CD14-positive monocyte (primary cell): ENCODE measurements at regions not wholly inside any gene's neighbourhood (a gene's known extent, or its start where the extent isn't known, plus 50 kb on each side); places are given as distances from the start of the nearest gene placed in this dataset.
A peak's percentile ranks its signal among the peaks of the same experiment; 100 is the strongest.

ENCODE experiments used
- DNase-seq, 3 donors: peaks; one replicate each; pipeline ENCODE4 v3.0.0-alpha.2; 2011 to 2022
- H2AFZ ChIP-seq: 2 replicates; pipeline ENCODE4 v1.6.0; 2012; ENCODE audit warnings: mild to moderate bottlenecking, low read depth, low read length, inconsistent platforms; ENCODE audit not compliant: insufficient read depth, poor library complexity, severe bottlenecking
- H3K27ac ChIP-seq, 2 donors: 1 replicate in 1 of 2; 2 replicates in 1 of 2; pipeline ENCODE4 v1.5.1; 2012 to 2013; ENCODE audit warnings: low read length in 2 of 2, control low read depth in 1 of 2, inconsistent platforms in 1 of 2, low read depth in 1 of 2, mild to moderate bottlenecking in 1 of 2
- H3K27me3 ChIP-seq, 2 donors: one replicate each; pipeline versions ENCODE4 v1.6.0 to v1.6.1; 2011 to 2013; ENCODE audit warnings: low read length in 2 of 2; ENCODE audit not compliant: control insufficient read depth in 2 of 2, insufficient read depth in 2 of 2
- H3K36me3 ChIP-seq, 2 donors: replicated peaks in 1 of 2; 1 replicate in 1 of 2; 2 replicates in 1 of 2; pipeline versions ENCODE4 v1.5.1 to v1.6.1; 2012 to 2013; ENCODE audit warnings: low read length in 2 of 2, control low read depth in 1 of 2, inconsistent platforms in 1 of 2, mild to moderate bottlenecking in 1 of 2; ENCODE audit not compliant: insufficient read depth in 2 of 2, control insufficient read depth in 1 of 2
- H3K4me1 ChIP-seq, 2 donors: 1 replicate in 1 of 2; 2 replicates in 1 of 2; pipeline versions ENCODE4 v1.5.1 to v1.6.1; 2012 to 2013; ENCODE audit warnings: low read length in 2 of 2, control low read depth in 1 of 2, inconsistent platforms in 1 of 2, mild to moderate bottlenecking in 1 of 2, moderate library complexity in 1 of 2; ENCODE audit not compliant: insufficient read depth in 2 of 2, control insufficient read depth in 1 of 2
- H3K4me2 ChIP-seq: replicated peaks from 2 replicates; pipeline ENCODE3; 2012; ENCODE audit warnings: low read length, moderate library complexity, mild to moderate bottlenecking; ENCODE audit not compliant: poor library complexity, severe bottlenecking; ENCODE audit errors: extremely low read depth
- H3K4me3 ChIP-seq, 3 experiments: fragments of 200-600 bp in 1 of 3; sonication (generic) in 1 of 3; replicated peaks in 1 of 3; 1 replicate in 2 of 3; 2 replicates in 1 of 3; pipeline ENCODE4 v1.5.1; 2011 to 2013; ENCODE audit warnings: low read length in 3 of 3, mild to moderate bottlenecking in 3 of 3, control low read depth in 2 of 3, low read depth in 2 of 3, inconsistent platforms in 1 of 3, moderate library complexity in 1 of 3
- H3K79me2 ChIP-seq: 2 replicates; pipeline ENCODE4 v1.6.0; 2012; ENCODE audit warnings: mild to moderate bottlenecking, control low read depth, inconsistent platforms, low read length, moderate library complexity; ENCODE audit not compliant: insufficient read depth
- H3K9ac ChIP-seq: 2 replicates; pipeline ENCODE4 v1.6.0; 2017; ENCODE audit warnings: low read length, mild to moderate bottlenecking; ENCODE audit not compliant: insufficient read depth, poor library complexity, severe bottlenecking
- H3K9me3 ChIP-seq, 2 donors: replicated peaks in 1 of 2; 1 replicate in 1 of 2; 2 replicates in 1 of 2; pipeline versions ENCODE4 v1.5.1 to v1.6.1; 2012 to 2013; ENCODE audit warnings: low read length in 2 of 2, control low read depth in 1 of 2; ENCODE audit not compliant: control insufficient read depth in 1 of 2, insufficient read depth in 1 of 2
- H4K20me1 ChIP-seq: 2 replicates; pipeline ENCODE4 v1.6.0; 2012; ENCODE audit warnings: mild to moderate bottlenecking, low read length, control low read depth, moderate library complexity; ENCODE audit not compliant: insufficient read depth
- H3K27ac Mint-ChIP-seq, 7 donors: one replicate each; pipeline ENCODE4 v1.8.0; 2020; ENCODE audit warnings: mild to moderate bottlenecking in 7 of 7, mixed read lengths in 7 of 7, moderate library complexity in 6 of 7, inconsistent platforms in 2 of 7
- H3K27me3 Mint-ChIP-seq, 3 donors: one replicate each; pipeline ENCODE4 v1.8.0; 2021 to 2022; ENCODE audit warnings: low read depth in 3 of 3, mild to moderate bottlenecking in 3 of 3, mixed read lengths in 3 of 3, moderate library complexity in 3 of 3, inconsistent platforms in 1 of 3
- H3K36me3 Mint-ChIP-seq, 2 donors: one replicate each; pipeline ENCODE4 v1.8.0; 2020; ENCODE audit warnings: mixed read lengths in 2 of 2, inconsistent platforms in 1 of 2, mild to moderate bottlenecking in 1 of 2
- H3K4me1 Mint-ChIP-seq: one replicate; pipeline ENCODE4 v1.8.0; 2020; ENCODE audit warnings: mild to moderate bottlenecking, mixed read lengths
- H3K4me3 Mint-ChIP-seq, 2 donors: one replicate each; pipeline ENCODE4 v1.8.0; 2020; ENCODE audit warnings: mild to moderate bottlenecking in 2 of 2, mixed read lengths in 2 of 2, moderate library complexity in 1 of 2
- H3K9me3 Mint-ChIP-seq, 7 donors: one replicate each; pipeline ENCODE4 v1.8.0; 2020 to 2022; ENCODE audit warnings: mixed read lengths in 7 of 7, mild to moderate bottlenecking in 6 of 7, moderate library complexity in 6 of 7, inconsistent platforms in 2 of 7
- WGBS: methylation state at CpG from one replicate; pipeline ENCODE4 v1.1.5; 2013; ENCODE audit warnings: missing lambda C conversion rate; ENCODE audit not compliant: insufficient coverage; 5-methylcytosine and 5-hydroxymethylcytosine counted together
- intact Hi-C, 2 donors: fragments of 100-400 bp; cut with micrococcal nuclease; formaldehyde crosslinking; loops; one replicate each; pipeline versions ENCODE4 v1.15.0 to v1.15.1; 2023
- TF ChIP-seq, protein P1 (sequence below): fragments of 200-600 bp; IDR thresholded peaks from one replicate; pipeline ENCODE4 v1.8.0; 2022; ENCODE audit warnings: antibody characterized with exemption, mild to moderate bottlenecking

GRCh38 chr7:136150311-136150710 lies 173.2 kb upstream of the MTPN start:
- H3K36me3 ChIP-seq = no peaks in the 10 kb centered on the region
- H3K27ac ChIP-seq = no peak overlapping the region
- Mint-ChIP-seq H3K9me3 (peaks cover 0 to 4% (median 3%) of the 10 kb centered on the region in 7 donors), H3K27me3 (no peaks in the 10 kb centered on the region), H3K36me3 (no peaks in the 10 kb centered on the region), H3K27ac (peak overlapping the region in 1 of 7 donors; percentile 43), H3K4me1 (no peaks in the 10 kb centered on the region), H3K4me3 (no peak overlapping the region)
- no peaks in the 10 kb centered on the region for H4K20me1 ChIP-seq
- H3K79me2 ChIP-seq = no peaks in the 10 kb centered on the region
- no peaks in the 10 kb centered on the region for H3K27me3 ChIP-seq
- no peaks in the 10 kb centered on the region for H3K4me1 ChIP-seq
- H3K9me3 ChIP-seq = no peaks in the 10 kb centered on the region
- no peak overlapping the region for H3K4me3 ChIP-seq
- TF ChIP-seq, protein P1, sequence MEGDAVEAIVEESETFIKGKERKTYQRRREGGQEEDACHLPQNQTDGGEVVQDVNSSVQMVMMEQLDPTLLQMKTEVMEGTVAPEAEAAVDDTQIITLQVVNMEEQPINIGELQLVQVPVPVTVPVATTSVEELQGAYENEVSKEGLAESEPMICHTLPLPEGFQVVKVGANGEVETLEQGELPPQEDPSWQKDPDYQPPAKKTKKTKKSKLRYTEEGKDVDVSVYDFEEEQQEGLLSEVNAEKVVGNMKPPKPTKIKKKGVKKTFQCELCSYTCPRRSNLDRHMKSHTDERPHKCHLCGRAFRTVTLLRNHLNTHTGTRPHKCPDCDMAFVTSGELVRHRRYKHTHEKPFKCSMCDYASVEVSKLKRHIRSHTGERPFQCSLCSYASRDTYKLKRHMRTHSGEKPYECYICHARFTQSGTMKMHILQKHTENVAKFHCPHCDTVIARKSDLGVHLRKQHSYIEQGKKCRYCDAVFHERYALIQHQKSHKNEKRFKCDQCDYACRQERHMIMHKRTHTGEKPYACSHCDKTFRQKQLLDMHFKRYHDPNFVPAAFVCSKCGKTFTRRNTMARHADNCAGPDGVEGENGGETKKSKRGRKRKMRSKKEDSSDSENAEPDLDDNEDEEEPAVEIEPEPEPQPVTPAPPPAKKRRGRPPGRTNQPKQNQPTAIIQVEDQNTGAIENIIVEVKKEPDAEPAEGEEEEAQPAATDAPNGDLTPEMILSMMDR = no peak
- no peak for DNase-seq
- no peak overlapping the region for H3K9ac ChIP-seq
- 20% methylated on average over 1 of the region's 1 CpG for WGBS
- H3K4me2 ChIP-seq = no peak overlapping the region
- no peak overlapping the region for H2AFZ ChIP-seq
- intact Hi-C loops = no loop called here

- Histone ChIP-seq H3K27ac (no peak overlapping the region), H4K20me1 (no peaks in the 10 kb centered on the region), H3K36me3 (no peaks in the 10 kb centered on the region), H3K4me1 (no peaks in the 10 kb centered on the region), H3K27me3 (no peaks in the 10 kb centered on the region), H3K4me3 (no peak overlapping the region), H2AFZ (no peak overlapping the region), H3K4me2 (no peak overlapping the region), H3K79me2 (no peaks in the 10 kb centered on the region), H3K9me3 (no peaks in the 10 kb centered on the region), H3K9ac (no peak overlapping the region)
- no peaks in the 10 kb centered on the region for H3K4me1 Mint-ChIP-seq
- TF ChIP-seq, protein P1 = no peak
- whole genome bisulfite sequencing = no CpG with 5 or more reads among the region's 5 CpGs
- H3K36me3 Mint-ChIP-seq = no peaks in the 10 kb centered on the region
- H3K27ac Mint-ChIP-seq = no peak overlapping the region
- no peaks in the 10 kb centered on the region for H3K27me3 Mint-ChIP-seq
- H3K4me3 Mint-ChIP-seq = no peak overlapping the region
- intact Hi-C loops = no loop called here
- H3K9me3 Mint-ChIP-seq = peaks cover 0 to 4% (median 3%) of the 10 kb centered on the region in 7 donors
- DNase-seq = no peak
These were observed 171.8 kb upstream of the MTPN start for GRCh38 chr7:136148920-136149319.
